ENCODE measurements at regions not wholly inside any gene's neighbourhood (a gene's known extent, or its start where the extent isn't known, plus 50 kb on each side); places are given as distances from the start of the nearest gene placed in this dataset.
A peak's percentile ranks its signal among the peaks of the same experiment; 100 is the strongest.

DNA sequence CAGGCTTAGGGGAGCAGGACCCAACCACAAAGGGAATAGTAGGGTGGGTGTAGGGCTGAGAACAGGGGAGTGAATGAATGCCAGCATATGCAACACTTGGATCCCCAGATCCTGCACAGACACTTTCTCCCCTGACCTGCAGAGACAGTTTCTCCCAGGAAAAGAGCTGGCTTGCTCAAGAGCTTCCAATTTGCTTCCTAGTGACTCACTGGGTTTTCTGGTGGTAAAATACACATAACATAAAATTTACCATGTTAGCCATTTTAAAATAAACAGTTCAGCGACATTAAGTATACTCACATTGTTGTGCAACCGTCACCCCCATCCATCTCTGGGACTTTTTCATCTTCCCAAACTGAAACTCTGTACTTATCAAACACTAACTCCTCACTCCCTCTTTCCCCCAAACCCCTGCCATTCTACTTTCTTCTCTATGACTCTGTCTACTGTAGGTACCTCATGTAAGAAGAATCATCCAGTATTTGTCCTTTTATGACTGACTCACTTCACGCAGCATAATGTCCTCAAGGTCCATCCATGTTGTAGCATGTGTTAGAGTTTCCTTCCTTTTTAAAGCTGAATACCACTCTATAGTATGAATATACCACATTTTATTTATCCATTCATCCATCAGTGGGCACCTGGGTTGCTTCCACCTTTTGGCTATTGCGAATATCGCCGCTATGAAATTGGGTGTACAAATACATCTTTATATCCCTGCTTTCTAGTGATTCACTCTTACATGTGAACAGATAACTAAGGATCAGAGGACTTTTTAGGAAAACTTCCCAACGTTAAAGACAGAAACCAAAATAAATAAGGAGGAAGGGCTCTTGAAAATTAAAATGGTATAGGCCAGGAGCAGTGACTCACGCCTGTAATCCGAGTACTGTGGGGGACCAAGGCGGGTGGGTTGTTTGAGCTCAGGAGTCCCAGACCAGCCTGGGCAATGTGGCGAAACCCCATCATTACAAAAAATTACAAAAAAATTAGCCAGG lies 95.6 kb upstream of the TJP1 start:
- H3K27me3 ChIP-seq, result no peaks in the 10 kb centered on the region
- H3K36me3 ChIP-seq (replicated peaks in 1 of 2; ENCODE audit: insufficient read depth in 1 of 2, low read depth in 2 of 2), result no peaks in the 10 kb centered on the region
- no peak overlapping the region for H3K4me3 ChIP-seq
- ATAC-seq (no peak), DNase-seq (no peak)
- H3K27ac ChIP-seq, result no peak overlapping the region
- TF ChIP-seq, protein P1, sequence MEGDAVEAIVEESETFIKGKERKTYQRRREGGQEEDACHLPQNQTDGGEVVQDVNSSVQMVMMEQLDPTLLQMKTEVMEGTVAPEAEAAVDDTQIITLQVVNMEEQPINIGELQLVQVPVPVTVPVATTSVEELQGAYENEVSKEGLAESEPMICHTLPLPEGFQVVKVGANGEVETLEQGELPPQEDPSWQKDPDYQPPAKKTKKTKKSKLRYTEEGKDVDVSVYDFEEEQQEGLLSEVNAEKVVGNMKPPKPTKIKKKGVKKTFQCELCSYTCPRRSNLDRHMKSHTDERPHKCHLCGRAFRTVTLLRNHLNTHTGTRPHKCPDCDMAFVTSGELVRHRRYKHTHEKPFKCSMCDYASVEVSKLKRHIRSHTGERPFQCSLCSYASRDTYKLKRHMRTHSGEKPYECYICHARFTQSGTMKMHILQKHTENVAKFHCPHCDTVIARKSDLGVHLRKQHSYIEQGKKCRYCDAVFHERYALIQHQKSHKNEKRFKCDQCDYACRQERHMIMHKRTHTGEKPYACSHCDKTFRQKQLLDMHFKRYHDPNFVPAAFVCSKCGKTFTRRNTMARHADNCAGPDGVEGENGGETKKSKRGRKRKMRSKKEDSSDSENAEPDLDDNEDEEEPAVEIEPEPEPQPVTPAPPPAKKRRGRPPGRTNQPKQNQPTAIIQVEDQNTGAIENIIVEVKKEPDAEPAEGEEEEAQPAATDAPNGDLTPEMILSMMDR (IDR thresholded peaks at IDR 0.05), result no peak
- TF ChIP-seq POLR2A (IDR thresholded peaks at IDR 0.05), result no peak
- H3K9me3 ChIP-seq, result no peaks in the 10 kb centered on the region
- 84 to 91% methylated on average over 11 of the region's 11 CpGs for WGBS, 2 donors
- peaks cover 5% of the 10 kb centered on the region for H3K4me1 ChIP-seq
- intact Hi-C loops (cut with DNase I), result no loop called here

DNA sequence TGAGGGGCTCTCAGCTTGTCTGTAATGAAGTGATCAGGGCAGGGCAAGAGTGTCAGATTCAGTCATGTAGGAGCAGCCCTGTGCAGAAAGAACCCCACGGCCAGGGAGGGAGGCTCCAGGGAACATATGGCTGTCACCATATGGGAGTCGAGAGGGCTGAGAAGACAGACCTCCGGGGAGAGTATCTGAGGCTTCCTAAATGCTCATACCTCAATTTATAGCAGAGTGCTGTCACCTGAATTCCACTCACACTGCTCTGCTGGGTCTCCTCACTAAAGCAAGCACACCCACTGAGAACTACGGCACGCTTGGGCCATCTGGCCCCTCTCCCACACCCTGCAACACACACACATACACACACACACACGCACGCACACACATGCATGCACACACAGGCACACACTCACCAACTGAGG lies 92.3 kb upstream of the TJP1 start:
- H3K9me3 ChIP-seq, result no peaks in the 10 kb centered on the region
- 33 to 48% methylated on average over 7 of the region's 7 CpGs for WGBS, 2 donors
- no peak overlapping the region for H3K4me3 ChIP-seq
- no peaks in the 10 kb centered on the region for H3K36me3 ChIP-seq (replicated peaks in 1 of 2; ENCODE audit: insufficient read depth in 1 of 2, low read depth in 2 of 2)
- ATAC-seq (peak; percentile 56), DNase-seq (peak; percentile 32 to 57 (median 36))
- TF ChIP-seq, protein P1 (IDR thresholded peaks at IDR 0.05), result no peak
- TF ChIP-seq POLR2A (IDR thresholded peaks at IDR 0.05), result no peak
- H3K4me1 ChIP-seq, result peaks cover 5% of the 10 kb centered on the region
- no peak overlapping the region for H3K27ac ChIP-seq
- no peaks in the 10 kb centered on the region for H3K27me3 ChIP-seq
- intact Hi-C loops (cut with DNase I), result no loop called here

DNA sequence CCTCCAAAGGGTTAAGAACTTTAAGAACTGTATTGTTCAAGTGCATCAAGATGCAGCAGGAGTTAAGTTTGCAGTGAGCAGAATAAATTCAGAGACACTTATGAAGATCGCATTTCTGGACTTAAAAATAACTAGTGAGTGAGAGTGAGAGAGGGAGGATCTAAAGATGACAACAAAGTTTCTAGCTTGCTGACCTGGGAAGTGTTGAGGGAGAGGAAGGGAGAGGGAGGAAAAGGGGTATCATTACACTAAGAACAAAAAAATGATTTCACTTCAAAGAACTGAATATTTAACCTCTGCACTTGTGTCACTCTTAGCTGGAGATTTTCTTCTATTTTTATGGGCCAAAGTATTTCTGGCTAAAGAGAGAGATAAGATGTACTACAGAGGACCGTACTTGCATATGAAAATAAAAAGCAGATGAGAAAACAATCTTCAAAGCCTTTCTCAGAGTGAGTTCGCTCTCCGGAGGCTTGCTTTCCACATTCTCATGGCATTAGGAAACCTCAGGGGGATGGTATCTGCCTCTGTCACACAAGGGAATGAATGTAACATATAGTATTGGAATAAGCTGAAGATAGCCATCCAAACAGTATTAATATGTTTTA lies 91.4 kb upstream of the TJP1 start:
- H3K36me3 ChIP-seq (replicated peaks in 1 of 2; ENCODE audit: insufficient read depth in 1 of 2, low read depth in 2 of 2), result no peaks in the 10 kb centered on the region
- H3K27me3 ChIP-seq, result no peaks in the 10 kb centered on the region
- H3K4me3 ChIP-seq, result no peak overlapping the region
- DNase-seq, result no peak
- no peak overlapping the region for H3K27ac ChIP-seq
- TF ChIP-seq, protein P1 (IDR thresholded peaks at IDR 0.05), result no peak
- no peak for TF ChIP-seq POLR2A (IDR thresholded peaks at IDR 0.05)
- ATAC-seq, result no peak
- intact Hi-C loops (cut with DNase I), result no loop called here
- 66 to 67% methylated on average over 4 of the region's 4 CpGs for WGBS, 2 donors
- H3K9me3 ChIP-seq, result no peaks in the 10 kb centered on the region
- peaks cover 5% of the 10 kb centered on the region for H3K4me1 ChIP-seq

DNA sequence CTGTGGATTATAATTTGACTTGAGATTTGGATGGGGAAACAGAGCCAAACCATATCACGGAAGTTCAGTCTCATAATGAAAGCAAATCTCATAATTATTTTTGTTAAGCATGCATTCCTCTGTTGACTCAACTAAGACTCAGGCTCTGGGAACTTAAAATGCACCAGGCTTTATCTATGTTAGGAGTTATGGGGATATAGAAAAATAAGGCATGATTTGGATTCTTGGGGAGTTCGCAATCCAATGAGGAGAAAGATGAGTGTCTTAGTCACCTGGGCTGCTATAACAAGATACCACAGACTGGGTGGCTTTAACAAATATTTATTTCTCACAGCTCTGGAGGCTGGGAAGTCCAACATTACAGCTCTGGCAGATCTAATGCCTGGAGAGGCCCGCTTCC lies 89.4 kb upstream of the TJP1 start:
- intact Hi-C loops (cut with DNase I), result no loop called here
- no peak for DNase-seq
- Histone ChIP-seq H3K27me3 (no peaks in the 10 kb centered on the region), H3K9me3 (no peaks in the 10 kb centered on the region), H3K4me1 (peaks cover 5% of the 10 kb centered on the region), H3K4me3 (no peak overlapping the region), H3K27ac (no peak overlapping the region), H3K36me3 (replicated peaks in 1 of 2; ENCODE audit: insufficient read depth in 1 of 2, low read depth in 2 of 2) (no peaks in the 10 kb centered on the region)
- ATAC-seq, result no peak
- WGBS, 2 donors, result 74 to 76% methylated on average over 3 of the region's 3 CpGs
- no peak for TF ChIP-seq POLR2A (IDR thresholded peaks at IDR 0.05)
- TF ChIP-seq, protein P1 (IDR thresholded peaks at IDR 0.05), result no peak
